GM18505 (cell line): ENCODE measurements at regions not wholly inside any gene's neighbourhood (a gene's known extent, or its start where the extent isn't known, plus 50 kb on each side); places are given as distances from the start of the nearest gene placed in this dataset.

Experiments
- ATAC-seq: cut with Tn5 transposase; IDR thresholded peaks from one replicate; pipeline ENCODE4 v1.9.1; 2021; ENCODE audit not compliant: unreplicated experiment
- POLR2A ChIP-seq: IDR thresholded peaks from 4 replicates; pipeline ENCODE4 v1.6.1; 2011; ENCODE audit warnings: borderline replicate concordance; ENCODE audit not compliant: insufficient read depth, insufficient read length; ENCODE audit errors: extremely low read depth

DNA sequence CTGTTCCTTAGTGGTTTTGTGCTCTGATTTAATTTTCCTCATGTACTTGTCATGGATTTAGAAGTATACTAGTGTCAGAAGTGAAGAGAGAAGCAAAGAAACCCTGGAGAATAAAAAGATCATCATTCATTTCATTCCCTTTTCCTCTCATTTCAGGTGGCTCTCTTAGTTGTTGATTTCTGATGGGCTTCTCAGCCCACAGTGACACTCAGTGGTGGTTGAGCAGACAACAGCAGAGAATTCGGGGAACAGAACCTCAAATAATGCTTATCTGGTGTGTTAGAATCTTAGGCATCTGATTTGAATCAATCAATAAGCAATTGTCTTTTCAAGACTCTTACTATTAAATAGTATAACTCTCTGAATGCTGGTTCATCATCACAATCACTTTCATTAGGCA lies 1289.4 kb downstream of the FAM181B start:
- TF ChIP-seq POLR2A: no peak
- no peak for ATAC-seq

DNA sequence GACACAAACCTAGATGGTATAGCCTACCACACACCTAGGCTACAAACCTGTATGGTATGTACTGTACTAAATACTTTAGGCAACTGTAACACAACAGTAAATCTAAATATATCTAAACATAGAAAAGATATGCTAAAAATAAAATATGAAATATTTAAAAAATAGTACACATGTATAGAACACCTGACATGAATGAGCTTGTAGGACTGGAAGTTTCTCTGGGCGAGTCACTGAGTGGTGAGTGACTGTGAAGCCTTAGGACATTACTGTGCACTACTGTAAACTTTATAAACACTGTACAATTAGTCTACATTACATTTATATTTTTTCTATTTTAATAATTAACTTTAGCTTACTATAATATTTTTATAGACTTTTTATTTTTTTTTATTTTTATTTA lies 1301.3 kb downstream of the FAM181B start:
- ATAC-seq: no peak
- no peak for TF ChIP-seq POLR2A

DNA sequence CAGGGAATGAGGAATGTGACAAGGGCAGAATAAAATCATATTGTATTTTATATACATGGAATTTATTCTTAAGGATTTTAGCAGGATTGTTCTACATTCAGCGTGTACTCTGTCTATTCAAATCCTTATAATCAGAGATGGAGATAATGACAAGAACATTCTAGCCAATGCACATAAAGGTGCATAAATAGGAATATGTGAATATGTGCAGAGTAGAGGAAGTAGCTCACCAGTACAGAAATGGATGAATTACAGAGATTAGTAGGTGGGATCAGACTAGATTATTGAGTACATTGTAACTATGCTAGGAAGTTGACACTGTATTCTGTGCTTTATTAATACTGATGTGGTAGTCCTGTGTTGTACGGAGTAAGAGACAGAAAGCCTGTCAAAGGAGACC lies 1308.8 kb downstream of the FAM181B start:
- no peak for TF ChIP-seq POLR2A
- no peak for ATAC-seq

DNA sequence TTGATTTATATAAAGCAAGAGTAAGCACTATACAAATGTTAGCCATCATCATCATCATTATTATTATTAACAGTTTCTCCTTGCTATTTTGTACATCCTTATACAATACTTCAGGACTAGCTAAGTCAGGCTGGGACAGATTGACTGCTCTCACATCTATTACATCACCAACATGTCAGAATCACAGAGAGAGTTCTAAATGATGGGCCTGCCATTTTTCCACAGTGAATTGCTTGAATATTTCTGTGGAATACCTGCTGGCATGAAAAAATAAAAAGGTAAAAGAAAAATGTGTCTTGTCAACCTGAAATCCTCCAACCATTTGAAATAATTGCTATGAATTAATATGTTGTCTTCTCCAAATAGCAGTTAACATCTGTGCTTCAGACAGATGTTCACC lies 1311.3 kb downstream of the FAM181B start:
- no peak for TF ChIP-seq POLR2A
- no peak for ATAC-seq

DNA sequence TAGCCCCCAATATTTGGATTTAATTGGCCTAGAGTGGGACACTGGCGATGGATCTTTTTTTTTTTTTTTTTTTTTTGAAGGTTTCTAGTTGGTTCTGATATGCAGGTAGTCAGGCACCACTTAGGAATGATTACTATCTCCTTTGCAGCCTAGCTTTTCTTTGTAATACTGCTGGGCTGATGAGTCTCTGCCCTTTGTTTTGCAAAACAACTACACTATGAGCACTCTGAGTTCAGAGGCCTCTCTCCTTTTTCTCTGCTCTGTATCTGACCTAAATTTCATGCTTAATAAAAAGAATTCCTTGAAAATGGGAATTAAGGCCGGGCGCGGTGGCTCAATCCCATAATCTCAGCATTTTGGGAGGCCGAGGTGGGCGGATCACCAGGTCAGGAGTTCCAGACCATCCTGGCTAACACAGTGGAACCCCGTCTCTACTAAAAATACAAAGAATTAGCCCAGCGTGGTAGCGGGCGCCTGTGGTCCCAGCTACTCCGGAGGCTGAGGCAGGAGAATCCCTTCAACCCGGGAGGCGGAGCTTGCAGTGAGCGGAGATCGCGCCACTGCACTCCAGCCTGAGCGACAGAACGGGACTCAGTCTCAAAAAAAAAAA lies 1312.3 kb downstream of the FAM181B start:
- no peak for ATAC-seq
- TF ChIP-seq POLR2A: no peak

DNA sequence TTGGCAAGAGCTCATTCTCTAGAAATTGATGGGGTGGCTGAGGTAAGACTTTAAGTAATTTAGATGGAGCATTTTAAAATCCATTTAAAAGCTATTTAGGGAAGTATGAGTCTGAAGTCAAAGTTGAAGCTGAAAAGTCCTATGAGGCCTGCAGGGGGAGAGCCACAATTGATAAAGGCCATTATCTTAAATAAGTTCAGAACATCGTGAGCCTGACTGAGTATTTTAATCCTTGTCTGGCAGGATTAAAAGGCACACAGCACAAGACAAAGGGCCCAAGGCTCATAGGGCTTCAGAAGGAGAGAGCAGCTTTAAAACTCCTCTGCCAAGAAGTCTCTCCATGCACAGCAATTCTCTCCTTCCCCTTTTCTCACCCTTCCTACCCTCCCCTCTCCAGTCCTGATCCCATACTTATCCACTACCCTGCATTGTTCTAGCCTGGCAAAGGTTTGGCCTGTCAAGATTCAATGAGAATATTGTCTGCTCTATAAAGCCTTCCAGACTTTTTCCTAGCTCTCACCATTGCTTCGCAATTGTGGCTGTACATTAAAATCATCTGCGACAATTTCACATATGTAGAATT lies 1312.9 kb downstream of the FAM181B start:
- no peak for TF ChIP-seq POLR2A
- ATAC-seq: no peak

DNA sequence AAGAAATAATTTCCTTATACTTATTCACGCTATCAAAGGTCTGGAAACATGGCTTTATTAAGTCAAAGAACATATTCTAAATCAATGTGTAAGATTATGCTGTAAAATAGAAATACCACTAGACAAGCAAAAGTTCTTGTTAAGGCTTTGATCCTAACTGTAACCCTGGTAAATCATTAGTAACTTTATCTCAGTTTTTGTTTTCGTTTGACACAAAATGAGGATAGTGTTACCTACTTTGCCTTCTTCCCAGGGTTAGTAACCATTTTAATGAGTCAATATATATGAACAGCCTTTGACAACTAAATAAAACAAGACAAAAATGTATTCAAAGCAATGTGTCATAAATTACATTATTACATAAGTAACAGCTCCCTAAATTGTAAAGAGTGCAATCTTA lies 1336.3 kb downstream of the FAM181B start:
- TF ChIP-seq POLR2A: no peak
- ATAC-seq: no peak

DNA sequence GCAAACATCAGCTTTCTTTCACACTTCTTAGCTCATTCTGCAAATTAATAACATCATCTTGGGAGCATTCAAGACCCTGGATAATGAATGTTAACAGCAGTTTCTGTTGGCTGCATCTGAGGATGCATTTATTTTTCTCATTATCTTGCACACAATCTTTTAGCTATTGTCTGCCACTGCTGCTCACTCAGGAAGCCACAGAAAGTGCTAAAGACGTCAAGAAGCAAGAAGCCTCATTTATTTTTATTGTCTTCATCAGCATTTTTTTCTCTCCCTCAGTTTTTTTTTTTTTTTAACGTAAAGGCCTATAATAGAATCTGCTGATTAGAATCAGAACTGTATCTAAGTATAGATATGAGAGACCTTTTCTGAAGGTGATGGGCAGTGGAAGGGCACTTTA lies 1339.4 kb downstream of the FAM181B start:
- ATAC-seq: no peak
- TF ChIP-seq POLR2A: no peak

DNA sequence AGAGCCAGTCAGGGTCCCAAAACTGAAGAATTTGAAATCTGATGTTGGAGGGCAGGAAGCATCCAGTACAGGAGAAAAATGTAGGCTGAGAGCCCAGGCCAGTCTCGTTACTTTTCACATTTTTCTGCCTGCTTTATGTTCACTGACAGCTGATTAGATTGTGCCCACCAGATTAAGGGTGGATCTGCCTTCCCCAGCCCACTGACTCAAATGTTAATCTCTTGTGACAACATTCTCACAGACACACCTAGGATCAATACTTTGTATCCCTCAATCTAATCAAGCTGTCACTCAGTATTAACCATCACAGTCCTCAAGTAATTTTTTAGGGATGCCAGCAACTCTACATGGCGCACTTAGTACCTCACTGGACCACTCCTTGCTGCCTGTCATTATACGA lies 1345.3 kb downstream of the FAM181B start:
- TF ChIP-seq POLR2A: no peak
- ATAC-seq: no peak

DNA sequence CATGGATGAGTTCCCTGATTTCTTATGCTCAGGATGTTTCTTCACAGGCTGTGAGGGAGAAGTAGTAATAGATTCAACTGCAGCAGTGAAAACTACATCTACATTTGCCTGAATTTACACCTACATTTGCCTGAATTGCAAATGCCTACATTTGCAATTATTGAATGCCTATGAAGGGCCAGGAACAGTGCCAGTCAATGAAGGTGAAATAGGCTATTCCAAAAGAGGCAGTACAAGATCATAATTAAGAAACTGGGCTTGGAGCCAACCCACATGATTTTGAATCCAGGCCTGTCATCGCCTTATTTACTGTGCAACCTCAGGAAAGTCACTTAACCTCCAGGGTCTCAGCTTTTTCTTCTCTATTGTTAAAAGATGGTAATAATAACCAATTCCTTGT lies 1353.3 kb downstream of the FAM181B start:
- TF ChIP-seq POLR2A: no peak
- ATAC-seq: no peak

DNA sequence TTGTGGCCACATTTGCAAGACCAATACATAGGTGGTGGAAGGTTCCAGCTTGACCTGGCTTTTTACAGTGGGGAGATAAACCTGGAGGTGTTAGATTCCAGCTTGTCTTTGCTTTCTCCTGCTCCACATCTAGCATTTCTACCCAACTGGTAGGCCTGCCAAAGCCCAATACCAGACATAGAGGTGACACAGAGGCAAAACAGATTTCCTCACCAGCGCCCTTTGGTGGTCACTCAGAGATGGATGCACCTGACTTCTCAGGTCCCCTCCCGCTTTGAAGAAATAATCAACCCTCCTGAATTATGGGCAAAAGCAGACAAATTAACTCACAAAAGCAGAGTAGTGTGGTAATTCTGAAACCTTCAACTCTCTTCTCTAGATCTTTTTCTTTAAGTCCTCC lies 1356.2 kb downstream of the FAM181B start:
- TF ChIP-seq POLR2A: no peak
- no peak for ATAC-seq

DNA sequence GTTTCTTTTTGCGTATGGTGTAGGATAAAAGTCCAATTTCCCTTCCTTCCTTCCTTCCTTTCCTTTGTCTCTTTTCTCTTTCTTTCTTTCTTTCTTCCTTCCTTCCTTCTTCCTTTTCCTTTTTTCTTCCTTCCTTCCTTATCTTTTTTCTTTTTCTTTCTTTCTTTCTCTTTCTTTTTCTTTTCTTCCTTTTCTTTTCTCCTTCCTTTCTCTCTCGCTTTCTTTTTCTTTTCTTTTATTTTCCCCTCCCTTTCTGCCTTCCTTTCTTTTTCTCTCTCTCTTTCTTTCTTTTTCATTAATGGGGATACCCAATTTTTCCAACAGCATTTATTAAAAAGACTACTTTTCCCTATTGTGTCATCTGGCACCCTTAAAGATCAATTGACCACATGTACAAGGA lies 1359.7 kb downstream of the FAM181B start:
- ATAC-seq: no peak

DNA sequence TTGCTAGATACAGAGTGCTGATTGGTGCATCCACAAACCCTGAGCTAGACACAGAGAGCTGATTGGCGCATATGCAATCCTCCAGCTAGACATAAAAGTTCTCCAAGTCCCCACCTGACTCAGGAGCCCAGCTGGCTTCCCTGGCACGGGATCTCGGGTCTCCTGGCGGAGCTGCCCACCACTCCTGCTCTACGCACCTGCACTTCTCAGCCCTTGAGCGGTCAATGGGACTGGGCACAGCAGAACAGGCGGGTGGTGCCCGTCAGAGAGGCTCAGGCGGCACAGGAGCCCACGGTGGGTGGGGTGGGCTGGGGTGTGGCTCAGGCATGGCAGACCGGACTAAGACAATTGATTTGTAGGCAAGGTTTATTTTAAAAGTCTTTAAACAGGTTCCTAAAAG lies 1365.5 kb downstream of the FAM181B start:
- no peak for ATAC-seq
- no peak for TF ChIP-seq POLR2A

More for the DNA sequence above, 1359.7 kb downstream of the FAM181B start:
- TF ChIP-seq POLR2A: no peak

DNA sequence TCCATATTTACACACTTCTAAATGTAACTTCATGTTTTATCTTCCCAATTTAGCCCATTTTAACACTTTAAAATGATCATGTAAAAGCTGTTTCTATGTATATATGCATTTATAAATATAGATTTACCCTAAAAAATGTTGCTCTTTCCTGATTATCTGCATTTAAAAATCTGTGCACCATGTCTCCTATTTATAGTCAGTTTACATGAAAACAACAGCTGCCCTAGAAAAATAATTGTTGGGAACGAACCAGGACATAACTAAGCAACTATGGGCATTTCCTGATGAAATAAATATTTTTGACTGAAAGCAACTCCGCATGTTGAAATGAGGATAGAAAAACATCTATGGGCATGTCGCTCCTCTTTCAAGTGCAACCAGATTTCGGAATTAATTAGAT lies 1368.2 kb downstream of the FAM181B start:
- no peak for ATAC-seq

DNA sequence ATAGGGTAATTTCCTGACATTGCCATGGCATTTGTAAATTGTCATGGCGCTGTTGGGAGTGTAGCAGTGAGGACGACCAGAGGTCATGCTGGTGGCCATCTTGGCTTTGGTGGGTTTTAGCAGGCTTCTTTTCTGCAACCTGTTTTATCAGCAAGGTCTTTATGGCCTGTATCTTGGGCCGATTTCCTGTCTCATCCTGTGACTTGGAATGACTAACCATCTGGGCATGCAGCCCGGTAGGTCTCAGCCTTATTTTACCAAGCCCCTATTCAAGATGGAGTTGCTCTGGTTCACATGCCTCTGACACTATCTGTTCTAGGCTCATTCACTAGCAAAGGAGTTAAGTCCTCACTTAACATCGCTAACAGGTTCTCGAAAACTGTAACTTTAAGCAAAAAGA lies 1374.2 kb downstream of the FAM181B start:
- no peak for TF ChIP-seq POLR2A
- no peak for ATAC-seq

More for the DNA sequence above, 1368.2 kb downstream of the FAM181B start:
- TF ChIP-seq POLR2A: no peak
